ENCODE measurements at regions not wholly inside any gene's neighbourhood (a gene's known extent, or its start where the extent isn't known, plus 50 kb on each side); places are given as distances from the start of the nearest gene placed in this dataset.
"Not testable (repeated sequence)": the region's sequence is repeated elsewhere in the genome, so short reads cannot be mapped to it uniquely, and the experiment has no call there.

- no peak for DNase-seq
These were observed 605.4 kb upstream of the SLC35B3 start for GRCh38 chr6:9040718-9041117.

DNA sequence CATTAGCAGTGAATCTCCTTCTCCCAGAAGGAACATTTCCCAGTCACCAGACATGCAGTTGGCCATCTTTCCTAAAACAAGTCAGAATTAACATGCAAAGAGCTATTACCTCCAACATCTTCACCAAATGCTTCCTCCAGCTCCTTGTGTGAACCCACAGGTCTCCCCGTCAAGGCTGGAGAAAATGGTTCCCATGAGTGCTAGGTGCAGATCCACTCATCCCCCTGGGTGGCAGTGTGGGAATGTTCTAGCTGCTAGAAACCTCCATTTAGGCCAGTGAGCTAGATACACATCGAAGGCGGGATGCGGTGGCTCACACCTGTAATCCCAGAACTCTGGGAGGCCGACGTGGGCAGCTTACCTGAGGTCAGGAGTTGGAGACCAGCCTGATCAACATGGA is 603.9 kb upstream of the SLC35B3 start:
- DNase-seq = no peak

DNA sequence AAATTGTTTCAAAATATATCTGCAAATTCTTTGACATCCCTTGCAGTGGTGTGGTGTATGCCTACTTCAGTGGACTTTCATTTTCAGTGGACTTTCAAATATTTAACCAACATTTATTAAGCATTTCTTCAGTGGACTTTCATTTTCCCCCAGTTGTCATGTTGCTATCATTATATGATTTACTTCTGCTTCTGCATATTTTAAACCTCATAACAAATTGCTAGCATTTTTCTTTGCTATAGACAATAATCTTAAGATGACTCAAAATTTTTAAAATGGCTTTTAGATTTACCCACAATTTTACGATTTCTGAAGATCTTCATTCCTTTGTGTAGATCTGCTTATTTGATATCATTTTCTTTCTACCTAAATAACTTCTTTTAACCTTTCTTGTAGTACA is 592.7 kb upstream of the SLC35B3 start:
- DNase-seq = no peak

DNA sequence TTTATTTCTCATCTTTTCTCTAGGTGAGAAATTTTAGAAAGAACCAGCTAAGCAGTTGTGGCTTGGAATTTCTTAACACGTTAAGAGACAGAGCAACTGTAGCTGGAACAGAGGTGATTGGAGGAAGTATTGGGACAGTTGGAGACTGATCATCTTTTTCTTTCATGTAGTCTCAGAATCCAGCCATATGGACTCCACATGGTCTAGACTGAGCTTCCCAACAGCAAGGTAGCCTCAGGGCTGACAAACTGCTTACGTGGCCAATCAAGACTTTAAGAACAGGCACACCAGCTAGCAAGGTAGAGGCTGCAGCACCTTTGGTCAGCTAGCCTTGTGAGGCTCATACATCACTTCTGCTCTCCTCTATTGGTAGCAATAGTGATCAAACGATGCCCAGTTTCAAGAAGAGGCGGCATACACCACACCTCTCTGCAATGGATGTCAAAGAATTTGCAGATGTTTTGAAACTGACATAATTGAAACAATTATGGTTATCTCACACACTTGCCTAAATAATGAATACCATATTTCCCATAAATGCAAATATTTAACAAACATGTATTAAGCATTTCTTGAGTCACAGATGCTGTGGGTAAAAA is 590.5 kb upstream of the SLC35B3 start:
- no peak for DNase-seq

- no peak for DNase-seq
These were observed 589.9 kb upstream of the SLC35B3 start for GRCh38 chr6:9025228-9025627.

- not testable (repeated sequence) for DNase-seq
These were observed 588.9 kb upstream of the SLC35B3 start for GRCh38 chr6:9024246-9024645.

DNA sequence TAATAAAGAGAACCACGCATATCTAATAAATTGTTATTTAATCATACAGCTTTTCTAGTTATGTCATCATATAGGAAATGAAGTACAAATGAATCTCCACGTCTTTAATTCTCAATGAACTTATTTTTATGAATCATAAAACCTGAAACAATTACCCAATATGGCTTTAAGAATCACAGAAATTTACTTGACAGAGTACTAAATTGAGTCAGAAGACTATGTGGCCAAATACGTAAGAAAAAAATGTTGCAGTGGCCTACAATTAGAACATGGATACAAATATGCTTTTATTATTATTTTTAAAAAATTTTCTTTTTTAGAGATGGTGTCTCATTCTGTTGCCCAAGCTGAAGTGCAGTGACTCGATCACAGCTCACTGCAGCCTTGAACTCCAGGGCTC is 584.7 kb upstream of the SLC35B3 start:
- no peak for DNase-seq

- DNase-seq = no peak
These were observed 574.6 kb upstream of the SLC35B3 start for GRCh38 chr6:9009931-9010330.

GRCh38 chr6:9007027-9007426 is 571.7 kb upstream of the SLC35B3 start:
- DNase-seq = no peak

GRCh38 chr6:9002833-9003232 is 567.5 kb upstream of the SLC35B3 start:
- DNase-seq = no peak

DNA sequence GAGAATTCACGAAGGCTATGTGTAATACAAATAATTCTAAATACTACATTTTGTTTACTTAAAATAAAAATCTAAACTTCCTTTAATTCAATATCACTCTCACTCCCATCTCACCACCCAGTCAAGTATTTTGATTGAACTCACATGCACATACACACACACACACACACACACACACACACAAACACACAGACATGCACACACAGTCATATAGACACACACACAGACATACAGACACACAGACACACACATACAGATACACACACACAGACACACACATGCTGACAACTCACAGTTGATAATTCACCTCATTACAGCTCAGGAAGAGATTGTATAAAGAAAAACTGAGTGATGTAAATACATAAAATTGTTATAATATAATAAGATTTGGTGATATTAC is 559.8 kb upstream of the SLC35B3 start:
- DNase-seq = no peak

DNA sequence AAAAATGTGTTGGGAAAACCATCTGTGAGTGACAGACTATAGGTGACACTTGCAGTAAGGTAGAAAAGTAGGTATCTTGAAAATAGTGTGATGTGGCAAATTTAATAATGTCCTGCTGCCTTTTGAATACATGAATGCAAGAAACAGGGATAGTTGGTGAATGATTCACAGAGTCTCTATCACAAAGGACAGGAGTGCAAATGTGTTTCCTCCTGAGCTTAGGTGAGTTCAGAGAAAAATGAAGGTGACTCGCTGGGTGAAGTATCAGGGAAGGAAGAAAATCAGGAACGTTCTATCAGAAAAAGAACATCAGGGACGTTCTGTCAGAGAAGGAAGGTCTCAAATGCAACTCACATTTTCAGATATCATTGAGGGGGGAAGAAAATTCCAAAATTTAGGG is 557.8 kb upstream of the SLC35B3 start:
- no peak for DNase-seq

- DNase-seq = no peak
These were observed 556.5 kb upstream of the SLC35B3 start for GRCh38 chr6:8991844-8992243.

GRCh38 chr6:8990075-8990474 is 554.7 kb upstream of the SLC35B3 start:
- DNase-seq = no peak

GRCh38 chr6:8983202-8983688 is 547.9 kb upstream of the SLC35B3 start:
- DNase-seq = peak; percentile 57

DNA sequence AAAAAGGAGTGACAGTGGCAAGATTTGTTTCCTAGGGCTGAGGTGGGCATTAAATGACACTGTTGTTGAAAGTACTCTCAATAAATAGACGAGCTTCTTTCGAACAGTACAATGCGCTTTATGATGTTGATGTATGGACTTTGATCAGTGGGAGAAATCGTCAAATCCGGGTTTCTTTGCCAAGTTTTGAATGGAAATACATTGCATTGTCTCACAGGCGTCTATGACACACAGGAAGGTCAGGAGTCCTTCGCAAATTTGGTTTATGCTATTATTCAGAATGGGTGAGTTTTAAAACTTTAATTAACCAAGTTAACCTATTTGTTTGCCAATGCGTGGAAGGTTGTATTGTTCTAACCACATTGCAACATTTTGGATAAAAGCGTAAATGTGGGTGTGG is 547.3 kb upstream of the SLC35B3 start:
- DNase-seq = no peak

GRCh38 chr6:8973395-8973794 is 538.0 kb upstream of the SLC35B3 start:
- no peak for DNase-seq

- no peak for DNase-seq
These were observed 534.4 kb upstream of the SLC35B3 start for GRCh38 chr6:8969747-8970146.

DNA sequence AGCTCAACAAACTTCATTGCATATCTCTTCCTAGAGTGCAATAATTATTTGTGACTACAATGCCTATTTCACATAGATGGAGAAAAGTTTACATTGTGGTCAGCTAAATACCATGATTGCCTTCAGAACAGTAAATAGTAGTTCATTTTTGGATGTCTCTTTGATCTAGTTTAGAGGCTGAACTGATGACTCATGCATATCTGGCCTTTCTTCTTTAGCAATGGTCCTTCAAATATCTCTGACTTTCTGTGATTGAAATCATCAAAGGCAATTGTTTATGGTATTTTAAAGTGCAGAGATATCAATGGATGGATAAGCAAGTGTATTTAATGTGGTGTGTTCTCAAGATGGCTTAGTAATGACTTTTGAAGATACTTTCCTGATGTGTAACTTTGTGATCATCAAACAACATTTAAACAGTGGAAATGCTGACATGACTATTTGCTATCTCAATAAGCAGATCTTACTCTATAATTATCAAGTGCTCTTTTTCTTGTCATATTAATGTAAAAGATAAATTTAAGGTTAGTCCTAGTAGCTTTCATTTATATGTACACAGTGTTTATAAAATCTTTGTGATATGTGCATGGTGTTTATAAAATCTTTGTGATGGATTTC is 523.7 kb upstream of the SLC35B3 start:
- DNase-seq = no peak

- no peak for DNase-seq
These were observed 518.0 kb upstream of the SLC35B3 start for GRCh38 chr6:8953310-8953709.

- DNase-seq = no peak
These were observed 513.4 kb upstream of the SLC35B3 start for GRCh38 chr6:8948733-8949132.

GRCh38 chr6:8947900-8948299 is 512.6 kb upstream of the SLC35B3 start:
- no peak for DNase-seq

DNA sequence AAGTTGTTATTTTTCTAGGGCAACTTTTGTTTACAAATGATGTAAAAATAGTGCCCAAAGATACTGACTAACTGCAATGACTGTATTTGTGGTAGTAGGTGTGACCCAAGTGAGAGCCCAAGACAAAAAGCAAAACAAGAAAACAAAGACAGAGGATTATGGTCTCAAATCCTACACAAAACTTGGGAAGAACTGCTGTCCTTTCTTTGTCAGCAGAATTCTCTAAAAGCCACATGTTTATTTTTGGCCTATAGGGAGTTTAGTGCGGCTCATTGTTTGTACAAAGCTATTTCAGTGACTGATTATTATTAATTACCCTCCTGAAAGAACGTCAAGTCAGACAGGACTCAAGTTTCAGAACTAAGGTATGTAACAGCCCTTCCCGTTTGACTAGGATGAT is 509.2 kb upstream of the SLC35B3 start:
- no peak for DNase-seq

DNA sequence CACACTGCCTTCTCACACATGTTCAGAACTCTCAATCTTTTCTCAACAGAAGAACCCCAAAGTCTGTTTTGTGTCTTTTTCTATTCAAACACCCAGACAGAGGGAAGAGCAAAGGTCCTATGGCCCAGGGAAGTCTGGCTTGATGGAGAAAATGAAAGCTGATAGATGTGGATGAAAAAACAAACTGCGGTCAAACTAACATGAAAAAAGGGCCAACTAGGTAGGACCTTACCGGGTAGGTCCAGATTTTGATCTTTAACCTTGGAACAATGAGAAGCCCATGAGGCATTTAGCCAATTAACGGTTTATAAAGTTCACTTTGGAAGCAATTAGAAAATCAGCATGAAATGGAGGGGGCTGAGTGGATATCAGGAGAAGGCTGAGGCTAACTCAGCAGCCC is 507.7 kb upstream of the SLC35B3 start:
- DNase-seq = no peak

GRCh38 chr6:8941577-8941976 is 506.2 kb upstream of the SLC35B3 start:
- DNase-seq = no peak

Data from NCI-H774 (cell line).